HG02981 (cell line): ENCODE measurements at regions not wholly inside any gene's neighbourhood (a gene's known extent, or its start where the extent isn't known, plus 50 kb on each side); places are given as distances from the start of the nearest gene placed in this dataset.
A peak's percentile ranks its signal among the peaks of the same experiment; 100 is the strongest.
"Not testable (repeated sequence)": the region's sequence is repeated elsewhere in the genome, so short reads cannot be mapped to it uniquely, and the experiment has no call there.

Source experiments
- ATAC-seq: cut with Tn5 transposase; IDR thresholded peaks from one replicate; pipeline ENCODE4 v1.9.1; 2021; ENCODE audit warnings: mild to moderate bottlenecking, moderate library complexity; ENCODE audit not compliant: unreplicated experiment

DNA sequence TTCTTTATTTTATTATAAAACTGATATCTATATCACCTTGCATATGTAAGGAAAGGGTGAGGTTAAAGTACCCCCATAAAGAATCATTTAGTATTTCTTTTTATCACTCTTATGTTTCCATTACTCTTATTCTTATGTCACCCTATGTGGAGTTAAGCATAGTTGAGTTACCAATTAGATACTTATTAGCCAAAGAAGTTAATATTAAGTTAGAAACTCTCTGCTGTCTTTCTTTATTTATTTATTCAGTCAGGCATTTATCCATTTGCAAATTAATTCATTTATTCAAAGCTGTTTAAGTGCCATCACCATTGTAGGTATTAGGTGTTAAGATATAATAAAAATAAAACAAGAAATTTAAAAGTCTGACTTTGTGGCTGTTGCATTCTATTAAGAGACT lies 1279.1 kb upstream of the CITED2 start:
- ATAC-seq, result no peak

GRCh38 chr6:140649502-140649901 lies 1275.1 kb upstream of the CITED2 start:
- ATAC-seq, result not testable (repeated sequence)

- ATAC-seq, result not testable (repeated sequence)
These were observed 1272.9 kb upstream of the CITED2 start for GRCh38 chr6:140647322-140647721.

DNA sequence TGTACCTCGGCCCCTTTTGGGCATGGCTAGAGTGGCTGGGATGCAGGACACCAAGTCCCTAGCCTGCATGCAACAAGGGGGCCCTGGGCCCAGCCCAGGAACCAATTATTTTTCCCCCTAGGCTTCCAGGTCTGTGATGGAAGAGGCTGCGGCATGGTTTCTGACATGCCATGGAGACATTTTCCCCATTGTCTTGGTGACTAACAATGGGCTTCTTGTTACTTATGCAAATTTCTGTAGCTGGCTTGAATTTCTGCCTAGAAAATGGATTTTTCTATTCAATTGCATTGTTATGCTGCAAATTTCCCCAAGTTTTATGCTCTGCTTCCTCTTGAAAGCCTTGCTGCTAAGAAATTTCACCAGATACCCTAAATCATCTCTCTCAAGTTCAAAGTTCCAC lies 1269.6 kb upstream of the CITED2 start:
- ATAC-seq, result no peak

DNA sequence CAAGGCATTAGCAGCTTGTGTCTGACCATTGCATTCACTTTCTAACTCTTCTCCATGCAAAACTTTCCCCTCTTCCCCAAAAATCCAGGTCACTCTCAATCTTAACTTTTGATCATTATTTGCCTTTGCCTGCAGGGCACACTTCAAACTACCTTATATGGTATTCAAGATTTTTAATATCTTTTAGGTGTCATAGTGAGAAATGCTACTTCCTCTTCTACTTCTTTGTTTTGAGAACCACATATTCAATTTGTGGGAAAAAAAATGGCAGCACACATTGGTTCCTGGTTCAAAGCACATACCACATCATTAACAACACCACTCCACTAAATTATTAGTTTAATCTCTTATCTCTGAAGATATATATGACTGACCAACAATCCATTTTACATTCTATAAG lies 1267.0 kb upstream of the CITED2 start:
- ATAC-seq, result peak; percentile 77

GRCh38 chr6:140636908-140637402 lies 1262.5 kb upstream of the CITED2 start:
- ATAC-seq, result peak; percentile 5

- peak; percentile 52 for ATAC-seq
These were observed 1261.9 kb upstream of the CITED2 start for GRCh38 chr6:140636271-140636907.

DNA sequence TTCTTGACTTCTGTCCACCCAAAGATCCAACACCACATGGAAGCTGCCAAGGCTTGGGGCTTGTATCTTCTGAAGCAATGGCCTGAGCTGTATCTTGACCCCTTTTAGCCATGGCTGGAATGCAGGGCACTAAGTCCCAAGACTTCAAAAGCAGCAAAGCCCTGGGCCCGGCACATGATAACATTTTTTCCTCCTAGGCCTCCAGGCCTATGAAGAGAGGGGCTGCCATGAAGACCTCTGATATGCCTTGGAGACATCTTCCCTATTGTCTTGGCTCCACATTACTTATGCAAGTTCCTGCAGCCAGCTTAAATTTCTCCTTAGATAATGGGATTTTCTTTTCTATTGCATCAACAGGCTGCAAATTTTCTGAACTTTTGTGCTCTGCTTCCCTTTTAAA lies 1252.6 kb upstream of the CITED2 start:
- ATAC-seq, result no peak

- no peak for ATAC-seq
These were observed 1249.0 kb upstream of the CITED2 start for GRCh38 chr6:140623498-140623897.

GRCh38 chr6:140620496-140620895 lies 1246.0 kb upstream of the CITED2 start:
- no peak for ATAC-seq

- no peak for ATAC-seq
These were observed 1235.5 kb upstream of the CITED2 start for GRCh38 chr6:140609956-140610355.

DNA sequence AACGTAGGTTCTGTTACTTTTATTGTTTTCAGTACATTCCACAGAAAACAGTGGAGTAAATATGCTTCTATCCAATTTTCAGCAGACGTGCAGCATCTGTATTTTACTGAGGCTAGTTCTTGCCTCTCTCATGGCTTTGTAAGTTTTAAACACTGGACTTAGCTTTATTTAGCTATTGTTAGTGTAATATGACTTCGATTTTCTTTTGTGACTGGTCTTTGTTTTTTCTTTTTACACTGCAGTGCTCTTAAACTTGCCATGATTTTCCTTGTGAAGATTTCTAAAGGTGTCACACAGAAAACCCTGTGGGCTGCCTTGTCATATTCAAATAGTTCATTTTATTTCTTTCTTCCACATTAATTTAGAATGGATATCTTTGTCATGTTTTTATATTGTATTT lies 1234.9 kb upstream of the CITED2 start:
- no peak for ATAC-seq

DNA sequence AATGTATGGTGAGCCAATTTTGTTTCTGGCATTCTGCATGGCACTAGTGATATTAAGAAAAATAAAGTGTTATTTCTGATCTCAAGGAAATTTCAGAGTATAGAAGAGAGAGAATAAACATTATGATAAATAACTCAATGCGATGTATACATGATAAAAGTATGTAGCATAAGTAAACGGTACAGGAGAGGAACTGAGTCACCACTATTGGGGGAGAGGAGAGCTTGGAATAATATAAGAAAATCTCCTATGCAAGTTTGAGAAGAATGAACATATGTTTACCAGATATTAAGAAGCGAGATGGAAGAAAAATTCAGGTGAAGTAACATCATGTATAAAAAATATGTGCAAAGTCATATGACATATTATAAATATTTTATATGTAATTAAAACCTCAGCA lies 1230.3 kb upstream of the CITED2 start:
- ATAC-seq, result no peak

GRCh38 chr6:140602431-140603248 lies 1228.2 kb upstream of the CITED2 start:
- ATAC-seq, result no peak

DNA sequence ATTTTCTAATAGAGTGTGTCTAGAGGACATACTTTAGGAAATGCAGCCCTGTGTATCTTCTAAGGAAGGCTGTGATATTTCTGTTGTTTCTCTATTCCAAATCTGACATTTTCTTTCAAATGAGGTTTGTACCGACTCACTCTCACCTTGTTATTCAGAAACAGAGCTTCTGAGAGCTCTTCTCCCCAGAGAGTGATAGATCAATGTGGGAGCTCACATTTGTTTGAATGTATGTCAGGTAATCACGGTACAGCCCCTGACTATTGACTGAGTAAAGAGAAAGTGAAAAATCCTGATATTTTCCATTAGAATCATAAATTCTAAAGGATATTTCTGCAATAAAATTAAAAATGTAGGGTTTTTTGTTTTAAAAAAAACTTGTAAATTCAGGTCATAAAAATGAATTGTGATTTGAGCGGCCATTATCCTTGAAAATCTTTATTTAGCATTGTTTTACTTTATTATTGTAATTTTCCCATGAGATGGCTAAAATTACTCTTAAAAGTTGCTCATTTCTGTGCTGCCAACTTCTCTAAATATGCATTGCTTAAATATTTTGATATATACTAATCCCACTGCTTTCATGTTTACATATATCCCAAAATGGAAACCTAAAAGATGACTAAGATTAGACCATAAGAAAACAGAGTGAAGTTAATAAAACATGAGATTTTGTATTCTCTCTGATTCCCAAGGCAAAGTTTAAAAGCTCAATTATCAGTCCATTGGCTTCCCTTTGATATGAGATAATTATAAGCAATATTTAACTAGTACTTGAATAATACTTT lies 1226.8 kb upstream of the CITED2 start:
- no peak for ATAC-seq

GRCh38 chr6:140599916-140600315 lies 1225.5 kb upstream of the CITED2 start:
- no peak for ATAC-seq

GRCh38 chr6:140597181-140597580 lies 1222.7 kb upstream of the CITED2 start:
- ATAC-seq, result no peak

DNA sequence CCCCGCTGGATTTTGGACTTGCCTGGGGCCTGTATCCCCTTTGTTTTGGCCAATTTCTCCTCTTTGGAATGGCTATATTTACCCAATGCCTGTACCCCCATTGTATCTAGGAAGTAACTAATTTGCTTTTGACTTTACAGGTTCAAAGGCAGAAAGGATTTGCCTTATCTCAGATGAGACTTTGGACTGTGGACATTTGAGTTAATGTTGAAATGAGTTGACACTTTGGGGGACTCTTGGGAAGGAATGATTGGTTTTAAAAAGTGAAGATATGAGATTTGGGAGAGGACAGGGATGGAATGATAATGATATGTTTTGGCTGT lies 1220.3 kb upstream of the CITED2 start:
- no peak for ATAC-seq

- no peak for ATAC-seq
These were observed 1218.4 kb upstream of the CITED2 start for GRCh38 chr6:140592877-140593276.

DNA sequence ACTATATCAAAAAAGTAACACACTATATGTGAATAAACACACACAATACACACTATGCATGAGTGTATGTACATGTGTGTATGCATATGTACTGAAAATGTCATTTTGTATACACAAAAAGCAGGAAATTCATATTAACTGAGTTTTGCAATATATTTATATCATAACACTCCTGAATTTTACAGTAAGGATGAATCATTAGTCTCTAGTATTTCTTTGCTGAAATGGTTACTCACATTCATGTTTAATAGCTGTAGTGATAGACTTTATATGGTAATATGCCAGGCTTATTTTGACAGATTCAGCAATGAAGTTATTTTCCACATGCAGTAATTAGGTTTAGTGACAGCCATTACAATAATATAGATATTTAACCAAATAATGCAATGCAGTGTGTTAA lies 1216.2 kb upstream of the CITED2 start:
- no peak for ATAC-seq

- peak; percentile 90 for ATAC-seq
These were observed 1212.1 kb upstream of the CITED2 start for GRCh38 chr6:140586426-140587061.
